Astrocyte of the spinal cord (primary cell): ENCODE measurements at regions not wholly inside any gene's neighbourhood (a gene's known extent, or its start where the extent isn't known, plus 50 kb on each side); places are given as distances from the start of the nearest gene placed in this dataset.

Experiments
- DNase-seq: peaks from one replicate; pipeline ENCODE4 v3.0.0; 2011; ENCODE audit warnings: low read depth, low spot score
- H3K4me3 ChIP-seq: 2 replicates; pipeline ENCODE4 v1.5.1; 2011; ENCODE audit warnings: low read depth, mild to moderate bottlenecking, low read length, moderate library complexity
- in situ Hi-C: cut with HindIII; loops from 2 replicates; pipeline ENCODE4 v1.10.0; 2017; ENCODE audit warnings: low sequenced_read_pairs
- TF ChIP-seq, protein P1 (sequence below): IDR thresholded peaks from 2 replicates; pipeline ENCODE4 v1.5.1; 2012; ENCODE audit warnings: low read depth, mild to moderate bottlenecking, low read length, inconsistent platforms

GRCh38 chr7:79714081-79714480 lies 260.6 kb upstream of the MAGI2 start:
- TF ChIP-seq, protein P1, sequence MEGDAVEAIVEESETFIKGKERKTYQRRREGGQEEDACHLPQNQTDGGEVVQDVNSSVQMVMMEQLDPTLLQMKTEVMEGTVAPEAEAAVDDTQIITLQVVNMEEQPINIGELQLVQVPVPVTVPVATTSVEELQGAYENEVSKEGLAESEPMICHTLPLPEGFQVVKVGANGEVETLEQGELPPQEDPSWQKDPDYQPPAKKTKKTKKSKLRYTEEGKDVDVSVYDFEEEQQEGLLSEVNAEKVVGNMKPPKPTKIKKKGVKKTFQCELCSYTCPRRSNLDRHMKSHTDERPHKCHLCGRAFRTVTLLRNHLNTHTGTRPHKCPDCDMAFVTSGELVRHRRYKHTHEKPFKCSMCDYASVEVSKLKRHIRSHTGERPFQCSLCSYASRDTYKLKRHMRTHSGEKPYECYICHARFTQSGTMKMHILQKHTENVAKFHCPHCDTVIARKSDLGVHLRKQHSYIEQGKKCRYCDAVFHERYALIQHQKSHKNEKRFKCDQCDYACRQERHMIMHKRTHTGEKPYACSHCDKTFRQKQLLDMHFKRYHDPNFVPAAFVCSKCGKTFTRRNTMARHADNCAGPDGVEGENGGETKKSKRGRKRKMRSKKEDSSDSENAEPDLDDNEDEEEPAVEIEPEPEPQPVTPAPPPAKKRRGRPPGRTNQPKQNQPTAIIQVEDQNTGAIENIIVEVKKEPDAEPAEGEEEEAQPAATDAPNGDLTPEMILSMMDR, result no peak
- no peak overlapping the region for H3K4me3 ChIP-seq
- in situ Hi-C loops, result no loop called here
- DNase-seq, result no peak

DNA sequence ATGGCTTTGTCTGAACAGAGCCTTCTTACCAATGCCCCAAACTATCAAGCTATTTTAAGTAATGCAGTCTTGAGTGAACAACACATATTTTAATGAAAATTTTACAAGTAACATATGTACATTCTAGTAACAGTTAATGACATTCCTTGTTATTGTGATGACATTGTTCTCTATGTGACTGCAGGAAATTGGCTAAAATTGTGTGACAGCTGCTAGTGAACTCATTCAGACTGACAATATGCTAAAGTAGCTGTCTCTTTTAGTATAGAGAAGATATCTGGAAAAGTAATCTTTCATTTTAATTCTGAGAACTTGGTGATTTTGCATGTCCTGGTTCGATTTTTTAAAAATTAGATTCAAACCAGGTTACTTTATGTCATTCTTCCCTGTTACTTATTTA lies 259.8 kb upstream of the MAGI2 start:
- no peak for DNase-seq
- H3K4me3 ChIP-seq, result no peak overlapping the region
- in situ Hi-C loops, result no loop called here

DNA sequence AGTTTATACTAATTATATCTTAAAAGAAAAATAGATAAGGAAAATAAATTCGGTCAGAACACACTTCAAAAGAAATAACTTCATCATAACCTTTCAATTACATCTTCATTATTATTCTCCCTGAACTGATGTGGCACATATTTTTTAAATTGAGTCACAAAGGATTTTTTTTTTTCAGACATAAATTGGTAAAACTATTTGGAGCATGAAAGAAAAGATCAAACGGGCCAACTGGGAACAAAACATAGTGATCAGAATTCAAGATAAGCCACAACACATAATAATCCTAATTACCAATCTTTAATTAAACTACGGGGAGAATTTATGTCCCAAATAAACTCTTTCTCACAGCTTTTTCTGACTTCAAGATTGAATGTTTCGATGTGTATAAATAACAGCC lies 258.2 kb upstream of the MAGI2 start:
- DNase-seq, result no peak
- in situ Hi-C loops, result no loop called here
- TF ChIP-seq, protein P1, result no peak
- no peak overlapping the region for H3K4me3 ChIP-seq

More for the DNA sequence above, 259.8 kb upstream of the MAGI2 start:
- TF ChIP-seq, protein P1, result no peak

DNA sequence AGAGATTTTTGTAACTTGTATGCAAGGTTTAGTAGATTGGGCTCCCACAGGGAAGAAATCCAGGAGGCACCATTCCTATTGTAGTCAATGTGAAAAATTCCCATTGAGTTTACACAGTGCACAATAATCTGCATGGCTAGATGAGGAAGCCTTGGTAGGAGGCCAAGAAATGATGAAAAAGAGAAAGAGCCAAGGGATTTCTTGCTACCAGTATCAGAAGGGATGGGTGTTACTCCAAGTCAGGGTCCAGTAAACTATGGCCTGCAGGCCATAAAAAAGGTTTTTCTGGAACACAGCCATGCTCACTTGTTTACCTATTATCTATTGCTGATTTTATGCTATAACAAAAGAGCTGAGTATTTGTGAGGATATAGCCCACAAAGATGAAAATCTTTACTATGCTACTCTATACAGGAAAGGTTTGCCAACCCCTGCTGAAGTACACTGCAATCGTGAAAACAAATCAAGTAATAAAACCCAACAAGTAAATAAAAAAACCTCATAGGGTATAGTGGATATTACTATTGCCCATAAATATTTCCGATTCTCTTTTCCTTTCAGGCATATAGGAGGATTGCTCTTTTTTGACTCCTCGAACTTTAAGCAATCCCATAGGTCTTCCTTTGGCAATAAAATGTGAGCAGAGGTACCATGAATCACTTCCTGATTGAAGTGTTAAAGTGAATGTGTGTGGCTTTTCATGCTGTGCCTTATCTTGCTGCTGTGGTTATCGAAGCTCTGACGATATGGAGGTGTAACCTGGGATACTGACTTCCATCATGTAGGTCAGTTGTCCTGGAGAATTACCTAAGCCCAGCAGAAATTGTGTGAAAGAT lies 256.3 kb upstream of the MAGI2 start:
- TF ChIP-seq, protein P1, result no peak
- in situ Hi-C loops, result no loop called here
- peak; percentile 40 for DNase-seq
- H3K4me3 ChIP-seq, result no peak overlapping the region

- TF ChIP-seq, protein P1, result no peak
- in situ Hi-C loops, result no loop called here
- DNase-seq, result no peak
- no peak overlapping the region for H3K4me3 ChIP-seq
Measured at GRCh38 chr7:79702116-79702515, 248.6 kb upstream of the MAGI2 start.

DNA sequence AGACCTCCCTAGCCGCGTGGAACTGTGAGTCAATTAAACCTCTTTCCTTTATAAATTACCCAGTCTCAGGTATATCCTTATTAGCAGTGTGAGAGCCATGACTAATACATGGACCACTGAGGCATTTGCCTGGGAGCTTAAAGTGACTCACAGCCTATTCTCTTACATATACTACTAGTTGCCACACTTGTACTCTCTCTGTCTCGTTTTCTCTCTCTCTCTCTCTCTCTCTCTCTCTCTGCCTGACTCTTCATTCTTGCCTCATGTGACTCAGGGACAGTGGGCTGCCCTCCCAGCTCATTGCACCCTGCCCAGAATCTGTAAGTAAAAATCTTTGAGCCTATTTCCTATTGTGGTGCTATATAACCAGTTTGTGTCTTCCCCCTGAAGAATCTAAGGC lies 238.5 kb upstream of the MAGI2 start:
- no peak overlapping the region for H3K4me3 ChIP-seq
- peak; percentile 72 for DNase-seq
- TF ChIP-seq, protein P1, result no peak
- in situ Hi-C loops, result no loop called here
